A673 (cell line): ENCODE measurements at regions not wholly inside any gene's neighbourhood (a gene's known extent, or its start where the extent isn't known, plus 50 kb on each side); places are given as distances from the start of the nearest gene placed in this dataset.

Source experiments
- BruUV-seq: library from RNA; stranded (reverse); fragments of 400-500 nt; replicated peaks from 2 replicates; lab custom pipeline; 2021; lab: Mats Ljungman, UMichigan
- CTCF ChIA-PET: fragments of 300-600 bp; sonication (Branson Sonifier 250); formaldehyde crosslinking; loops from one replicate; lab custom pipeline; 2022; ENCODE audit warnings: antibody characterized with exemption; lab: Charles Lee
- POLR2A ChIA-PET: fragments of 300-600 bp; sonication (Branson Sonifier 250); formaldehyde crosslinking; loops from one replicate; lab custom pipeline; 2022; ENCODE audit warnings: antibody characterized with exemption; ENCODE audit not compliant: low non-redundant PET; lab: Charles Lee
- DNase-seq: peaks from one replicate; pipeline ENCODE4 v3.0.0-alpha.2; 2015; ENCODE audit warnings: low spot score
- H3K27ac ChIP-seq: fragments of 200-600 bp; sonication (generic); 2 replicates; pipeline ENCODE4 v1.5.1; 2016; ENCODE audit warnings: mixed run types, low read depth, mild to moderate bottlenecking, mixed read lengths, antibody characterized with exemption, low read length; ENCODE audit not compliant: poor library complexity, severe bottlenecking
- H3K27me3 ChIP-seq: fragments of 200-600 bp; sonication (generic); replicated peaks from 2 replicates; pipeline ENCODE4 v1.6.1; 2017; ENCODE audit warnings: mixed run types, low read depth, mild to moderate bottlenecking, mixed read lengths, antibody characterized with exemption, low read length; ENCODE audit not compliant: insufficient read depth, poor library complexity
- H3K36me3 ChIP-seq: fragments of 200-600 bp; sonication (generic); 2 replicates; pipeline ENCODE4 v1.6.1; 2016; ENCODE audit warnings: mixed run types, mild to moderate bottlenecking, mixed read lengths, antibody characterized with exemption, low read length; ENCODE audit not compliant: insufficient read depth, poor library complexity, severe bottlenecking
- H3K4me1 ChIP-seq: fragments of 200-600 bp; sonication (generic); 2 replicates; pipeline ENCODE4 v1.6.1; 2017; ENCODE audit warnings: mixed run types, mild to moderate bottlenecking, mixed read lengths, antibody characterized with exemption, low read length; ENCODE audit not compliant: insufficient read depth, poor library complexity, severe bottlenecking
- H3K4me3 ChIP-seq: fragments of 200-600 bp; sonication (generic); 2 replicates; pipeline ENCODE4 v1.5.1; 2016; ENCODE audit warnings: low read depth, mixed run types, mild to moderate bottlenecking, mixed read lengths, low read length; ENCODE audit not compliant: poor library complexity, severe bottlenecking
- H3K9me3 ChIP-seq: fragments of 200-600 bp; sonication (generic); 2 replicates; pipeline ENCODE4 v1.6.1; 2016; ENCODE audit warnings: mixed run types, low read depth, mild to moderate bottlenecking, mixed read lengths, antibody characterized with exemption, low read length; ENCODE audit not compliant: poor library complexity, severe bottlenecking
- CTCF ChIP-seq: fragments of 300-800, 200-600 bp; sonication (generic); conservative IDR thresholded peaks from 2 replicates; pipeline ENCODE4 v1.5.1; 2017; ENCODE audit warnings: low read depth, mild to moderate bottlenecking, antibody characterized with exemption, low read length, moderate library complexity, mixed read lengths
- EZH2 ChIP-seq: fragments of 200-600 bp; sonication (generic); IDR thresholded peaks from 2 replicates; pipeline ENCODE4 v1.6.1; 2017; ENCODE audit warnings: borderline replicate concordance, low read depth, mild to moderate bottlenecking, mixed read lengths, antibody characterized with exemption, low read length; ENCODE audit not compliant: poor library complexity, severe bottlenecking
- intact Hi-C: fragments of 100-400 bp; cut with micrococcal nuclease; formaldehyde crosslinking; loops from one replicate; pipeline ENCODE4 v1.10.0; 2022; ENCODE audit not compliant: unreplicated experiment

GRCh38 chr13:63199508-63199907 is 1783.9 kb upstream of the PCDH20 start:
- Histone ChIP-seq H3K4me1 (peaks cover 6% of the 10 kb centered on the region), H3K9me3 (no peaks in the 10 kb centered on the region), H3K27me3 (no peaks in the 10 kb centered on the region), H3K27ac (no peak overlapping the region), H3K36me3 (no peaks in the 10 kb centered on the region), H3K4me3 (no peak overlapping the region)
- no peak for TF ChIP-seq EZH2
- DNase-seq = no peak
- intact Hi-C loops = no loop called here
- ChIA-PET POLR2A (no interaction called here), CTCF (no interaction called here)
- BruUV-seq = no TSS peak

- peak; percentile 81 for DNase-seq
- intact Hi-C loops = no loop called here
- Histone ChIP-seq H3K9me3 (no peaks in the 10 kb centered on the region), H3K27ac (no peak overlapping the region), H3K4me1 (peaks cover 6% of the 10 kb centered on the region), H3K27me3 (no peaks in the 10 kb centered on the region), H3K36me3 (no peaks in the 10 kb centered on the region), H3K4me3 (no peak overlapping the region)
- ChIA-PET POLR2A (no interaction called here), CTCF (no interaction called here)
- TF ChIP-seq EZH2 = no peak
- TF ChIP-seq CTCF = no peak
- BruUV-seq = no TSS peak
These were observed 1782.4 kb upstream of the PCDH20 start for GRCh38 chr13:63198071-63198470.

GRCh38 chr13:63195726-63196125 is 1780.1 kb upstream of the PCDH20 start:
- intact Hi-C loops = no loop called here
- no TSS peak for BruUV-seq

More at GRCh38 chr13:63195726-63196125, 1780.1 kb upstream of the PCDH20 start:
- Histone ChIP-seq H3K27ac (no peak overlapping the region), H3K9me3 (no peaks in the 10 kb centered on the region), H3K4me3 (no peak overlapping the region), H3K4me1 (peaks cover 6% of the 10 kb centered on the region), H3K27me3 (no peaks in the 10 kb centered on the region), H3K36me3 (no peaks in the 10 kb centered on the region)
- TF ChIP-seq EZH2 (no peak), CTCF (no peak)
- DNase-seq = no peak
- ChIA-PET POLR2A (no interaction called here), CTCF (no interaction called here)
